ENCODE measurements at regions not wholly inside any gene's neighbourhood (a gene's known extent, or its start where the extent isn't known, plus 50 kb on each side); places are given as distances from the start of the nearest gene placed in this dataset.
A peak's percentile ranks its signal among the peaks of the same experiment; 100 is the strongest.

DNA sequence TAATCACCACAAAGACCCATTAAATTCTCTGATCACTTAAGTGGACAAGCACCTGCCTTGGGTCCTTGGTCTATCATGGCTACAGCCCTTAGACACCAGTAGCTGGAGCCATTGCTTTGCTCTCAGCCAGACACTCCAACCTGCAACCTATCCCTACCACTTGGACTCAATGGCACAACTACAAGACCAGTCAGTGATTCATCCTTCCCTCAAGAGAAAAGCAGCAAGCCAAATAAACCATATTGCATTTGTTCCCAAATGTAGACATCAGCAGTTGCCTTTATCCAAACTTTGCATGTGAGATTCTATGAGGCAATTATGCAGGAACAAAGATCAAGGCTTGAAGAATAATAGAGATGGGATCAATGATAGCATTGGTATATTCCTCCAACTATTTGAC is 263.4 kb downstream of the HHIPL2 start:
- no peak for DNase-seq

DNA sequence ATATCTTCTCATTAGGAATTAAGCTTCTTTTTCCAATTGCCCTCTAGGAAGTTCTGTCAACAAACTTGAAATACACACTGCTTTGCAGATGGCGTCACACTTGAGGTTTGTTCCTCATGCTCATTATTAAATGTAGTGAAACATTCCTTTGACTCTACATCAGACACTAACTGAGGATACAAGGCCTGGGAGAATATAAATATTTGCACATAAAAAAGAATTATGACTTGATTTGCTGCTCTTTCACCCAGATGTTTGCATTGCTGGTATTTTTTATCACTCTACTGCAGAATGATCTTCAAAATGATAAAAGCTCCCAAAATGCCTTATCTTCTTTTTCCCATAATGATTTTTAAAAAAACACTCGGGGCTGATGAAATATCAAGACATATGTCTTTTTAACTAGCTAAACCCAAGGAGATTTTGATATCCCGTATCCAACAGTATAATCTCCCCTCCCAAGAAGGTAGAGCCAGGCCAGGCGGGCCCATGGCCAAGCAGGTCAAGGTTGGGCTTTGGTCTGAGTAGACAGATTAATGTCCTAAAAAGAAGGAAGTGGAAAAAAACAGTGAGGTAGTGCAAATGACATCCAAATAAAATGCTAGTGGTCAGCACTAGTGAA is 264.6 kb downstream of the HHIPL2 start:
- peak; percentile 91 for DNase-seq

DNA sequence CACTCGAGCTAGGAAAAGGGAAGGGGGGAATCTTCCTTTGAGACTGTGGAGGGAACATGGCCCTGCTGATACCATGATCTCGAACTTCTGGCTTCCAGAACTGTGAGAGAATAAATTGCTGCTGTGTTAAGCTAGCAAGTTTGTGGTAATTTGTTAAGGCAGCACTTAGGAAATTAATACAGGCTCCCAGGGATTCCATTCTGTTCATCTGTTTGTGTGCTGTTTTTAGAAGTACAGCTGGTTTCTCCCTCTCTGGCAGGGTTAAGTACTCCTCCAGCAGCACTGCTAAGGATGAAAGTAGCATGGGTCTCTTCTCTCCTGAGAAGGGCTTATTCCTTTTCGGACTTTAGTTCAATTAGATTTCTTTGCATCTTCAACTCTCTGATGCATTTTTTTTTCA is 268.3 kb downstream of the HHIPL2 start:
- no peak for DNase-seq

DNA sequence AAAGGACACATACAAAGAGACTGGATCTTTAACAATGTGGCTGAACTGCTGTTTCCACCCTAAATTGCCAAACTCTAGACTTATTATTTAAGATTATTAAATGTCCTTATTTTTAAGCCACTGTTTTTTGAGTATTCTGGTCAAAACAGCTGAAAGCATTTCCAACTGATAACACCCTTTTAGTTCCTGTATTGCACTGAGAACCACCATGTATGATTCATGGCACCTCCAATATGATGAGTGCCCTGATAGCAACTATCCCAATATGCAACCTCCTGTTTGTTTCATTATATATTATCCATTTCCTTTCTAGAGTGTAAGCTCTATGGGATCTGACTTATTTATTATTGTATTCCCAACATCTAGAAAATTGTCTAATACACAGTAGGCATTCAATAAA is 269.4 kb downstream of the HHIPL2 start:
- no peak for DNase-seq

DNA sequence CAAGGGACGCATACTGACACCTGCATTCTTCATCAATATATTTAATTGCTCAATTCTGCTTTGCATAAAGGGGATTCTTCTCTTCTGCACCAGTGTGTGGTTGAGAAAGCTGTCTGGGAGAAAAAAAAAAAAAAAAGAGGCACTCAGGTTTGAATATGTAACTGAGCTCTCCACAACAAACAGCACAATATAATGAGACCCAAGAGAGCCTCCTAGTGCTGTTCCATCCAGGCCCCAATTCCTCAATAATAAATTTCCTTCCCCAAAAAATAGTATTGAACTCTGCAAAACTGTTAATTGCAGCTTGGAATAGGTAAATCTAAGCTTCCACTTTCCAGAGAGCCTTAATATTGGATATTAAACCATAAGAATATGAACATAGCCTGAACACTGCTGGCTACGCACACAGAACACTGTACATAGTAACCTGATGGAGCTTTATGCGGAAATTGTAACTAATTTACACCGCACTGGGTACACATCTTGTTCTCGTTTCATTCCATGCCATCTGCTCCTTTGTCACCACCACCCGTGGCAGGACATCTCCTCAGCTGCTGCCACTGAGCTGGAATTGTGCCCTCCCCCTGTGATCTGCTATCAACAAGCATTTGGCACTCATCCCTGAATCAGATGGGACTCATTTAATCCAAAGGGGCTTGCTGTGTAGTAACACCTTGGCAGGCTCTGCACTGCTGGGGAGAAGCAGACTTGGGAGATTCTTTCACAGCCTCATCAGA is 272.0 kb downstream of the HHIPL2 start:
- DNase-seq: peak; percentile 9

DNA sequence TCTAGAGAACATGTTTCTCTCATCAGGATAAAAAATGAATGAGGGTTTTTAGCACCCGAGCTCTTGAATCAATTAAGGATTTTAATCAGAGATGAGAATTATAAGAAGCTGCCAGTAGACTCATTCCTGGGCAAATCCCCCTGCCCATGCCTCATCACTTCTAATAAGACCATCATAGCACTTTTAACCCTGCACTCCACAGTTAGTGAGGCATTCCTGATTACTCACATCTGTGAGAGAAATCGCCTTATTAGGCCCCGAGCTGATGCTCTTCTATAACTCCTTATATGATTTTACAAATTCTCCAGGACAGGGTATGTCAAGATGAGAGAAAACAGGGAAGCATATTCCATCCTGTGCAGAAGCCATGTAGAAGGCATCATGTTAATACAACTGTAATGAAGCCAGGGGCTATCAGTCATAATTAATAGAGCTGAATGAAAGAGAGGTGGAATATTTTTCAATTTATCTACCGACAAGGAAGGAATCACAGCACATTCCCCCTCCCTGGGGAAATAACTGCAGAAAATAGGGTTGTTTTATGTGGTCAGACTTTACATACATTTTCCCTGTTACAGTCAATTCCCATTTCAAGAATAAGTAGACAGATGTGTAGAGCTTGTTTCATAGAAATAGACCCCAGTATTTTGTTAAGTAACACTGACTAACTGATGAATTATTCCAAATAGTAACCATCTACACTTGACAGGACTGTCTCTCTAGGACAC is 272.7 kb downstream of the HHIPL2 start:
- DNase-seq: peak; percentile 54

DNA sequence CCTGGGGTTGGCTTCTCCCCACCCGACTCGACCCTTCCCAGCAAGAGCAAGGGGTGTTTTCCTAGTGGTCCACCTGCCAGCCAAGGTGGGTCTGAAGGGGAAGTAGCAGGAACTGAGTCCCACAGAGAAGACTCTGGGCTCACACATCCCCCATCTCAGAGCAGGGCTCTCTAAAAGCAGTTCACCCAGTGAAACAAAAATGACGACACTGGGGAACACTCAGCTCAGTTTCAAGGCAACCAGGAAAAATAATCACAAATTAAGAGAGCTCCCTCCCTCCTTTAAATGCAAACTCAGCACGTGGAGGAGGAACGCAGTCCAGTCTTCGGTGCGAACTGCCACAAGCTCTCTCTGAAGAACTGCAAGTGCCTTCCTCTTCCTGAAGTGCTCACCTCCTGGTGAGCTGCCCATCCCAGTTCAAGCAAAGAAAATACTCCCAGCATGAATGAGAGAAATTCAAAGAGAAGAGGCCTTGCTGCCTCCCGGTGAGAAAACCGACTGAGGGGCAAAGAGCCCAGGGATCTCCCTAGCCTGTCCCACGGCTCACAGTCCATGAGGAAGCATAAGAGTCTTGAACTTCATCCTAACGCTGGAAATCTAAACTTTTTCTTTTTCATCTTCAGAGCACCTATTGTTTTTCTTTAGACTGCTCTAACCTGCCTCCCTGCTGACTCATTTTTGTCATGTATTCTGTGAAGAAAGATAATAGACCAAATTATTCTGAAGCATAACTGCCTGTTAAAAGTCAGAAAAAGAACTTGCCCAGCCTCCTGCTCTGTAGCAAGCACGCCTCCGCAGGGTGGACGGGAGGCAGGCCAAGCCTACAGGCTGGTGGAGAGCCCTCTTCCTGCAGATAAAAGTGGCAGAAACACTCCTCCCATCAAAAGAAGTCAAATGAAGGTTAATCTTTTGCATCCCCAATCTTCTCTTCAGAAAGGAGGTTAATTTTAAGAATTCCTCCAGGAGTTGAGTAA is 281.4 kb downstream of the HHIPL2 start:
- DNase-seq: no peak

DNA sequence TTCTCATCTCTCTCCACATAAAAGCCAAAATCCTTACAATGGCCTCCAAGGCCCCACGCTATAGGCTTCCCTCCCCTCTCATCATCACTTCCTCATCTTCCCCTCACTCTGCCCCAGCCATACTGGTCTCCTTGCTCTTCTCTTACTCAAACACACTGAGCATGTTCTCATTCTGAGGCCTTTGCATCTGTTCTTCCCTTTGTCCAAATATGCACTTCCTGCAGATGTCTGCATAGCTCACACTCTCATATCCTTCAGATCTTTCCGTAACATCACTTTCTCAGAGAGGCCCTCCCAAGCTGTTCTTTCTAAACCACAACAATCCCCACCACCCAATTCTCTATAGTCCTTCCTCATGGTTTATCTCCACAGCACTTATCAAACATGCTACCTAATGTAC is 284.1 kb downstream of the HHIPL2 start:
- peak; percentile 19 for DNase-seq

DNA sequence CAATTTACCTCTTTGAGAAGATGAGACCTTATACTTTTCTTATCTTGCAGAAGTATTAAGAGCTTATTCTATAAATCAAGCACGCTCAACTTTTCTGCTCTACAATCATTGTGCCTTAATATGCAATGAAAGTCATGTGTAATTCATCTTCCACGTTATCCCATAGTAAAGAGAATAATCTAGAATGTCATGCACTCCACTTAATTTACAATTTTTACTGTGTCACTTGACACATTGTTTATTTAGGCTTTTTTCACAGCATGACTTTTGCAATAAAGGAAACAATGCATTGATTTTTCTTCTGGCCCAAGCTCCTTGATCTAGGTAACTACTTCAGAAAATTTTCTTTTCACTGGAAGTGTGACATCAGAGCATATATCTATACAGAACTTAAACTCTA is 290.9 kb downstream of the HHIPL2 start:
- no peak for DNase-seq

DNA sequence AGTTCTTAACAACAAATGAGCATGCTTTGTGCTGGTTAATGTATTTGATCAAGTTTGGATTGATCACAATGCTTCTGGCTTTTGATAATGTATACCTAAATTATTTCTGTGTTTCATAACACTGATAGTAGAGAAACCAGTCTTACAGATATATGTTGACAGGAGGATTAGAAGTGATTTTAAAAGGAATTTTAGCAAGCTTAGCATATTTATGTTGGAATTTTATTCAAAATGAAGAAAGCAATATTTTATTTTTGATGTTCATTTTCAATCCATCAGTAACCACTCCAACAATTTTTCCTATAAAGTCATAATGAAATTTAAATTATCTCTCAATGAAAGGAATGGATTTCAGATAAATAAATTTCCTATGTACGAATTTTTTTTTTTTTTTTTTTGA is 291.8 kb downstream of the HHIPL2 start:
- DNase-seq: no peak

DNA sequence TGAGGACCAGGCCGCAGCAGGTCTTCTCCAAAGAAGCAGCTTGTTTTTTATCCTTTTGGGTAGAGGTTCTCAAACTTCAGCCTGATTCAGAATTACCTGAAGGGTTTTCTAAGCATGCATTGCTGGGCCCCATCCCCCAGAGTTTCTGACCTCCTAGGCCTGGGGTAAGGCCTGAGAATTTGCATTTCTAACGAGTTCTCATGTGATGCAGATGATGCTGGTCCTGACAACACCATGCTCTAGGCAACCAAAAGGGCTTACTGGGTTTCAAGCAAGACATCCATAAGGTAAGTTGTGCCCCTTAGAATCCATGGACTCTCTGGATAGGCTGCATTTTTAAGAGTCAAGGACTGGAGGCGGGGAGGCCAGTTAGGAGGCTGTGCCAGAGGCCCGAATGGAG is 295.1 kb downstream of the HHIPL2 start:
- DNase-seq: no peak

DNA sequence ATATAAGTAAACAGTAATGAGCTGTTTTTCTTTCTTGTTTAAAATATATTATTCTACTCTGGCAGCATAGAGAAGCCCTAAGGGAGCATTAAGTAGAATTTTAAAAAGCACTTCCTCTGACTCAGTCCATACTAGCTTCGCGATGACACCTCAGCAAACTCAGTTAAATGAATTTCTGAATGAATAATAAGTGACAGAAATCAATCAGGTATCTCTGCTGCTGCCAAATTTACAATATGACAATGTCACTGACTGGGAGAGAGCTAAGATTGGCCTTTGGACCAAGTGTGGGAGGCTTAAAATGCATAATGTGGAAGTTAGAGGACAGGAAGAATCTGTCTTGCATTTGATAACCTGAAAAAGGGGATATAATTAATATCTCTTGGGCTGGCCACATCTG is 296.1 kb downstream of the HHIPL2 start:
- no peak for DNase-seq

DNA sequence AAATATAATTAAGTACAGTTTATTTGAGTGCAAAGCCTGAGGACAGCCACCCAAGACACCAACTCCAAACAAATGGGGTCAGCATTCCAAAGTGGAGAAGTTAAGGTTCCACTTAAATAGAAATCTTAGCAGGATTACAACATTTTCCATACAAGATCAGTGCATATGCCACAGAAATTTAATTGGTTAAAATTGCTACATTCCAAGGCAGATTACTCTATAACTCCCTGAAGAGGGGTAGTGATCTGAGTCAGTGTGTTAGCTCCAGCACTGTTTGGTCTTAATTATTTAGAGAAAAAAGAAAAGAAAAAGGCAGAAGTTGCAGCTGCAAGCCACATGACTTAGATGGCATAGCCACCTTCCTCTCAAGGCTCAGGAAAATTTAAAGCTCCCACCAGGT is 297.5 kb downstream of the HHIPL2 start:
- DNase-seq: peak; percentile 78

DNA sequence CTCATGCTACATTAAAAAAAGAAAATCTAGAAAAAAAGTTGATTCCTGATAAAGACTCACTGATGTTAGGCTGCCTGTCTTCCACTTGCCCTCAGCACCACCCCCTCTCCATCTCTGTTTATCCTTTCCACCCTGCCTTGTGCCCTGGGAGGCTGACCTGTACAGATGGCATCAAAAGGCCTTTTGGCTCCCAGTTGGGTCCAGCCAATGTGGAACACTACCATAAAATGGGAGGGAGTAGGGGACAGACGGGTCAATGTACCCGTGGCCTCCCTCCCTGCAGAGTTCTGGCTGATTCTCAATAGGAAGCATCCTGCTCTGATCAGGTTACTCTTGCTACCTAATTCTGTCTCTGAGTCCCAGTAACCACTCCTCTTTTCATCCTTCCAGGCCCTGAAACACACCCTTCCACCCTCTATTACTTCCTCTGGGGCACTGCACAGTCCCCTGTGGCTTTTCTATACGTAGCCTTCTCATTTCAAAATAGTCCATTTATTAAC is 300.0 kb downstream of the HHIPL2 start:
- DNase-seq: no peak

DNA sequence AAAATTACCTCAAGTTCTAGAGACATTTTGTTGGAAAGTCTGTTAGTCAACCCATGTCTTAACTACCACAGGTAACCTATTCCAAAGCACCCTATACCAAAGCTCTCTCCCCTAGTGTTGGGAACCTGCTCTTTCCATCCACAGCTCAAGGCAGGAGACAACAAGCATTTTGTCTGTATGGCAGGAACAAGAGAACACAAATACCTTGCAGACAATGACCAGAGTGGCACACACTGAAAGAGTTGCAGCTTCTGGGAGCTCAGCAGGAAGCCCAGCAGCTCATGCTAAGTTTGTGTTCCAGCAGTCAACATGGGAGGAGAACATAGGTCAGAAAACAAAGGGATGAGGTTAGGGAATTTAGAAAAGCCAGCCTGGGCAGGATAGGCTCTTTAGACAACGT is 300.8 kb downstream of the HHIPL2 start:
- DNase-seq: no peak

DNA sequence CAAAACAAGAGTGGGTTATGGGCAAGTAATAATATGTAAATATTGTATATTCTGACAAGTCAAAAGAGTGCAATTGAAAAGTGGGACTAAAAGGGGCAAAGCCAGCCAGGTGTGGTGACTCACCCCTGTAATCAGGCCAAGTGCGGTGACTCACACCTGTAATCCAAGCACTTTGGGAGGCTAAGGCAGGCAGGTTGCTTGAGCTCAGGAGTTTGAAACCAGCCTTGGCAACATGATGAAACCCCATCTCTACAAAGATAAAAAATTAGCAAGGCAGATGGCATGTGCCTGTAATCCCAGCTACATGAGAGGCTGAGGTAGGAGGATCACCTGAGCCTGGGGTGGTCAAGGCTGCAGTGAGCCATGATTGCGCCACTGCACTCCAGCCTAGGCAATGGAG is 304.0 kb downstream of the HHIPL2 start:
- no peak for DNase-seq

DNA sequence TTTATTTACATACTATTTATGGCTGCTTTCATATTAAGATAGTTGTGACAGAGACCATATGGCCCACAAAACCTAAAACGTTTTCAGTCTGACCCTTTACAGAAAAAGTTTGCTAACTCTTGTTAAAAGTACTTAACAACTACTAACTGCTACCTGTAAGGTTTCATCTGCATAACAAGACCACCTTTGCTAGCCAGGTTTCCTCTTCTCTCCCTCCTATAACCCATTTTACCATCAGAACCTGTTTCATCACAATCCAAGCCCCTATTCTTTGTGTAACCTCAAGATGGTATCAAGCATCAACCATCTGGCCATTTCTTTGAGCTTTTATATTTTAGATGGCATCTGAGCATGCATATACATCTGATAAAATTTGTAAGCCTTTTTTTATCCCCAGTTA is 305.4 kb downstream of the HHIPL2 start:
- DNase-seq: no peak

DNA sequence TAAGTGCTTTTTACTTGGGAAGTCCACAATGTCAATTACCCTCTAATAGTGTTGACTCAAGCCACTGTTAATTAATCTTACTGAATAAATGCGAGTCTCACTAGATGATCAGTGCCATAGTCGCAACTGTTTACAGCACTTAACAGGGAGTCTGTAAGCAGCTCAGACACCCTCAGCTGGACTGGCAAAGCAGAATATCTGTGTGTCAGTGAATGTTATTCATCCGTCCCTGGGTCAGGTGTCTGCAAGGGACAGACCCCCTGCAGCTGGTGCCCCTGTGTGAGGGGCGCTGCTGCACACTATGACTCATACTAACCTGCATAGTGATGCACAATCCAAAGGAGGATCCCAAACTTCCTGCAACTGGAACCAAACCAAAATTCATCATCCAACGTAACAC is 306.5 kb downstream of the HHIPL2 start:
- DNase-seq: no peak

DNA sequence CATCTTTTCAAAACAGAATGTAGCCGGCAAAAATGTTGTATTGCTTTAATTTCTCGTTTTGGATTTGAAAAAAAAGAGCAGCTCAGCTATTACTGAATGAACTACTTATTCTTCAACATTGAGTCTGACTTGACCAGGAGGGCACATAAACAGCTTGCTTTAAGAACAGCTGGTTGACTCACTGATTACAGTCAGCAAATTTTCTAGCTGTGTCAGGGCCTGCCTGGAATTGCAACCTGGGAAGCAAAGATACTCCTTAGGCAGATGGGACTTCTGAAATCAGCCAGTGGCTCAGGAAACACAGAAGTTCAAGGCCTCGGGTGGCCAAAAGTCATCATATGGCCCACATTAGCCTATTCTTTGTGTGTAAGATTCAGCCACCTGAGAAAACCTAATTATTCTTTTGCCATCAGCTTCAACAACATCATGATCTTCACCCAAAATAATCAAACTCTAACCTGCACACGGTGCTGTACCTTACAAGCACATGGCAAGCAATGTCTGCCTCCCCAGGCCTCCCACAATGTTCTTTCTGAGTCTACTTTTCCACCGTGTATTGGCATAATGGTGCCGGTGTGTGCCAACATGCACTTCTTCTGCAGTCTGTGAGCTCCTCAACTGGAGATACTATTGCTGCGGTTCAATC is 307.2 kb downstream of the HHIPL2 start:
- DNase-seq: peak; percentile 20

DNA sequence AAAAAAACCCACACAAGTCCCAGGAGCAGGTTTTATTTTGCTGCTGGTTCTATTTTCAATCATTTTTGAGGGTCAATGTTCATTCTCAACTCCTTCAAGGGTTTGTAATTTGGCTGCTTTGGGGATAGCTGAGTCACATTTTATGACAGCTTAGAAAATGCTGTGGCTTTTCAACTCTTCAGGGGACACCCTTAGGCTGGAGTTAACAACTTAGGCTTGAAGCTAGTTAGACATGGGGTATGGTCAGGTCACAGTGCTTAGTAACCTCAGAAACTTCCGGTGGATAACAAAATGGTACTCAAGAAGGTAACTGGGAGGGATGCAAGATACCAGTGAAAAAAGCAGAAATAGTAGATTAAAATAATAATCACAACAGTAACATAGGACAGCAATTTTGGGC is 308.8 kb downstream of the HHIPL2 start:
- no peak for DNase-seq

DNA sequence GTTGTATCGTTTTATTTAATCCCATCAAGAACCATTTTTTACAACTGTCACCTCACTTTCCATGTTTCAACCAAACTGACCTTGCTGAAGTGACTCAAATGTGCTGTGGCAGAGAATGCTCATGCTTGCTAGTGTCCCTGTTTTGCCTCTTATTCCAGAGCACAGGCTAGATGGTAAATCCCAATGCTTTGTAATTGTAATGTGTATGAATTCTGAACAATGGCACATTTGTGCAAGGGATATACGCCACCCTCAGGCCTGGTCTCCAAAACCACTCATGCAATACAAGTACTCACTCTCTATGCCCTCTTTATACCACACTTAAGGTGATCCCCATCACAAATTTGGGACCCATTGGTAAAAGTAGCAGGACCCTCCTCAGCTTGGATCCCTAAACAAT is 313.6 kb downstream of the HHIPL2 start:
- no peak for DNase-seq
